Stimulated activated CD4-positive, alpha-beta T cell treated with anti-CD3 and anti-CD28 coated beads, Interleukin-4, amount 100 ng/mL, for 4 hours (primary cell): ENCODE measurements at regions not wholly inside any gene's neighbourhood (a gene's known extent, or its start where the extent isn't known, plus 50 kb on each side); places are given as distances from the start of the nearest gene placed in this dataset.
"Not testable (repeated sequence)": the region's sequence is repeated elsewhere in the genome, so short reads cannot be mapped to it uniquely, and the experiment has no call there.

Source experiments
- DNase-seq, 2 experiments: peaks; one replicate each; pipeline ENCODE4 v3.0.0-alpha.2; 2020

DNA sequence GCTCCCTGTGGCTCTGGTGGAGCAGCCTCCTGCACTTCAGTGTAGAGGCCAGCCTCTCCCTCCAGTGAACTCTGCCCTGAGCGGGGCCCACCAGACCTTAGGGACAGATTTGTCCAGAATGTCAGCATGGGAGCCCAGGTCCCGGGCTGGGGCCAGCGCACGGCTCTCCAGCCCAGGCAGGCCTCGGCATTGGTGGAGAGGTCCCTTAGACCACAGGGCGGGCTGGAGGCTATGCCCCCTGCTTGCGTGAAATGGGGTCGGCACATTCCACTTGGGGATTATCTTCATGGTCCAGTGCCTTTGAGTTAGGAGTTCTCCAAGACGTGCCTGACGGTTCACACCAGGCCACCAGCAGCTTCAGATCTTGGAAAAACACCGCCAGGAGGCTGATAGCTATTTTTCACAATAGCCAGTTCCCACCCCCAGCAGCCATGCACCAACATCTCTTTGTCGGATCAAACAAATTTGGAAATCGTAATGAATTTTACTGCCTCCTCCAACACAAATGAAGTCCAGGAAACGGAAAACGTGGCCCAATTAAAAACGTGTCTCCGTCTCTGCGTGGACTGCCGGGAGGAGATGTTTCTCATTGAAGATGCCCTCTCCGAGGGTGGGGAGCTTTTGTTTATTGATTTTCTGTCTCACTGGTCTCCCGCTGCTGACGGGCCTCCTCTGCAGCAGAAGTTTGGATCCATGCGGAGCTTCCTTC lies 110.0 kb upstream of the CIBAR2 start:
- DNase-seq = no peak

DNA sequence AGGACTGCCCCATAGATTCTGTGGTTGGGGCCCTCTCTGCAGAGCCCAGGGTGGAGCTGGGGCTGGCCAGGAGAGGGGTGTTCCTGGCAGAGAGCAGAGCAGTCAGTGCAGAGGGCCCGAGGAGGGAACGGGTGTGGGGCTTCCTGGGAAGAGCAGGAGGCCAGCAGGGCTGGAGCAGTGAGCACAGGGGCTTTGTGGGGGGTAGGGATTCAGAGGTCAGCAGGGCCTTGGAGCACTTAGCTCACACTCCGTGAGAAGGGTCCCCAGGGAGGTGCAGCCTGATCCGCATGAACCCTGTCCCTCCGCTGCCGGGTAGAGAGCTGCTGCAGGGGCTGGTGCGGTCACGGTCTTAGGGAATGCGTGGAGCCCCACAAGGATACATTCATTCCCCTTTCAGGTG lies 113.0 kb upstream of the CIBAR2 start:
- no peak for DNase-seq

DNA sequence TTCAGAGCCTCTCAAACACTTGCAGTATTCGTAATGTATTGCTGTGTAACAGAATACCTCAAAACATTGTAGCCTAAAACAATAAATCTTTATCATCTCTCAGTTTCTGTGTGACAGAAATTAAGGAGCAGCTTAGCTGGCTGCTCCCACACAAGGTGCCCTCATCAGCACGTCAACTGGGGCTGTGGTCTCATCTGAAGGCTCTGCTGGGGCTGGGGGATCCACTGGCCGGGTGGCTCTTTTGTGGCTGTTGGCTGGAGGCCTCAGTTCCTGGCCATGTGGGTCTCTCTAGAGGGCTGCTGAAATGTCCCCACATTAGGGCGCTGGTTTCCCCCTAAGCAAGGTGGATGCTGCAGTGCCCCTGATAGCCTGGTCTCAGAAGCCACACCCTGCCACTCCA lies 113.4 kb upstream of the CIBAR2 start:
- DNase-seq = no peak

DNA sequence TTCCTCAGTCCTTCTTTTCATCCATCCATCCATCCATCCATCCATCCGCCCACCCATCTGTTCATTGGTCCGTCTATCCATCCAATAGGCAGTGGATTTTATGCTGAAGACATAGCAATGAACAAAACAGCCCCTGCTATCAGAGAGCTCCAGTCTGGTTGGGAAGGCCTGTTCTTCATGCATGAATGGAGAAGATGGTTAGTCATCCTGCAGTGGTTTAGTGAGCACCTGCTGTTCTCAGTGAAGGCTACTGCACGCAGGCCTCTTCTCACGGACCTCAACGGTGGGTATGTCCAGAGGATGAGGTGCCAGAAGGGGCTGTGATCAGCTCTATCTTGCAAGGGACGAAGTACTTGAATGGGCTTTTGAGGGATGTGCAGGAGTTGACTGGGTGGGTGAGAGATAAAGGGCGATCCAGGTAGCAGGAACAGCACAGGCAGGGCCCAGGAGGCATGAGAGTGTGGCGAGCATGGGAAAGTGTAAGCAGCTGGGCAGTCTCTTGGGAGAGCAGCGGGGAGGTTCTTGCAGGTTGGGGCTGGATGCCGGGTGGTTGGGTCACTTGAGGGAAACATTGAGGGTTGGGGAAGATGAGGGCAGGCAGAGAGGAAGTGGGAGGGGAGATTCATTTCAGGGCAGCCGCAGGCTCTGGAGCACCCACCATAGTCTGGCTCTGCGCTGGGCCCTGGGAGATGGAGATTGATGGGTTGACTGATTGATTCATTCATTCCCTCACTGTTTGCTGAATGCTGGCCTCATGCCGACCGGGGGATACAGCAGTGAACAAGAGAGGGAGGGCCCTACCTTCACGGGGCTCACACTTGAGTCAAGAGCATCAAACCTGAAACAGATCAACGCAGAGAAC lies 115.0 kb upstream of the CIBAR2 start:
- no peak for DNase-seq

DNA sequence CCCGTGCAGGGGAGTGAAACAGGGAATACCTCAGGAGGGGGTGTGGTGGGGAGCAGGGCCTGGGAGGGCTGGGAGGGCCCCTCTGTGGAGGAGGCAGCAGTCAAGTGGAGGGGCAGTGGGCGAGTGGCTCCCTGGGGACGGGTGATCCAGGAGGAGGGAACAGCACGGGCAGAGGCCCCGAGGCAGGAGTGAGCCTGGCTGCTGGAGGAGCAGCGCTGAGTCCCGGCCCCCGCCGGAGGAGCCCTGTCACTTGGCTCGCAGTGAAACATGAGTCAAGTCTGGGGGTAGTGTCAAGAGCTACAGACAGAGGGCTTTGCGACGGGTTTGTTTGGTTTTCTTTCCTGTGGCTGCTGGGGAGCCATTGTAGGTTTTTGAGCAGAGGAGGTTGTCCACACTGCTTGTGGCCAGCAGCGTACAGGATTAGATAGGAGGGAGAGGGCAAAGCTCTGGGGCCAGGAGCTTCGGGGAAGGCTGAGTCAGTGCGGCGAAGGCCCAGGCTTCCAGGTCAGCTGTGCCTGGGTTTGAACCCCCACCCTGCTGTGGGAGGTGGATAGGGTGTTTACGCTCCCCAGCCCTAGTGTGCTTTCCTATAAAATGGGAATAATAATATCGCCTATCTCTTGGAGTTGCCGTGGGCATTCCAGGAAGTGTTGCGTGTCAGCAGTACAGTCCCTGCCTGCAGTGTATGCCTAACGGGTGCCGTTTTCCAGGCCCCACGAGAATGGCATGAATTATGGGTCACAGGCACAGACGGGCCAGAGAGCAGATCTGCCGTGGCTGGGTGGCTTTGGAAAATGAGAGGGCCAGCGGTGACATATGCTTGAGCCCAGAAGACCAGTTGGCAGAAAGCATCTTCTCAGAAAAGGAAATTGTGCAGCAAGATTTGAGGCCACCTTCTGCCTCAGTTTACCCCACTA lies 115.9 kb upstream of the CIBAR2 start:
- no peak for DNase-seq

DNA sequence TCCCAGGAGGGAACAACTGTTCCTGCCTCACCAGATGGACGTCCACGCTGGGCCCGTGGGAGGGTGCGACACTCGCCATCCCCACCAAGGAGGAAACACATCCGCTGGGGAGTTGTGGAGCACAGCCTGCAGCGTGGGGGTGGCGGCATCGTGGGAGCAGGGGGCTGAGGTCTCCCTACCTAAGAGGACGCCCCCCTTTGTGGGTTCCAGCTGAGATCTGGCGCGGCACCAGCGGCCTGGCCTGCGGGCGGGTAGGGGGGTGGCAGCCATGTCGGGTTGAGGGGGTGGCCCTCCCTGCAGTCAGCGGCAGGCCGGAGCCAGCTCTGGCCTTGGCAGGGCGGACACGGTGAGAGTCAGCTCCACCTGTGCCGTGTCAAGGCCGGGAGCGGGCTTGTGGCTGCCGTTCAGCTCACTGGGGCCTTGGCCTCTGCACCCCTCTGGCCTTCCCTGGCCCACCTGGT lies 116.7 kb upstream of the CIBAR2 start:
- no peak for DNase-seq

DNA sequence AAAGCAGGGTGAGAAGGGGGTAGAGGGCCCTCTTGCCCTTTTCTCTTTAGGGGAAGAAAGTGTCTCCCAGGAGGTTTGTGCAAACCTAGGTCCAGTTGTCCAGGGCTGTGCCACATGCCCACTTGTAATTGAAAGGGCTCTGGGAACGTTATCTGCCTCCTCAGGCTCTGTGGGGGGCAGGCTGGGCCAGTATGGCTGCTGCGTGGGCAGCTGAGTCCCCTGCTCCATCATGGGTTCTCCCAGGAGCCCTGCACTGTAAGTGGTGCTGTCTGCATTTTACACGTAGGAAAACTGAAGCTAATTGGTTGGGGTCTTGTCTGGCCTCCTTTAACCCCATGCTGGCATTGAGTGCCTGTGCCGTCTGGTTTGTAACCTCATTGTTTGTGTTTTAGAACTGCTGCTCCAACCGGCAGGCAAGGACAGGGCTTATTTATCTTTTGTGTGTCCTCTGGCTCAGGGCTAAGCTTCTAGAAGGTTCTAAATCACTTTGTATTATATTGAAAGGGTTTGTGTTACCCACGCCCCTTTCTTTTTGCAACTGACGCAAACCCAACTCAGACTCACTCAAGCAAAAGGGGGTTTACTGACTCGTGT lies 117.7 kb upstream of the CIBAR2 start:
- DNase-seq = no peak

DNA sequence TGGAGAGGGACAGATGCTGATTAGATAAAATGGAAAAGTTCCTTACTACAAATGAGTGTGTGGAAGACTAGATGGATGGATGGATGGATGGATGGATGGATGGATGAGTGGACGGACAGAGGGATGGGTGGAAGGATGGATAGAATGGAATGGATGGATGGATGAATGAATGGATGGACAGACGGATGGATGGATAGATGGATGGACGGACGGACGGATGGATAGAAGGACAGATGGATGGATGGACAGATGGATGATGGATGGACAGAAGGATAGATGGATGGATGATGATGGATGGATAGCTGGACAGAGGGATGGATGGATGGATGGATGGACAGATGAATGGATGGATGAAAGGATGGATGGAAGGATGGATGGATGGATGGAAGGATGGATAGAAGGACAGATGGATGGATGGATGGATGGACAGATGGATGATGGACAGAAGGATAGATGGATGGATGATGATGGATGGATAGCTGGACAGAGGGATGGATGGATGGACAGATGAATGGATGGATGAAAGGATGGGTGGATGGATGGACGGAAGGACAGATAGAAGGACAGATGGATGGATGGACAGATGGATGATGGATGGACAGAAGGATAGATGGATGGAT lies 118.6 kb upstream of the CIBAR2 start:
- DNase-seq = not testable (repeated sequence)

DNA sequence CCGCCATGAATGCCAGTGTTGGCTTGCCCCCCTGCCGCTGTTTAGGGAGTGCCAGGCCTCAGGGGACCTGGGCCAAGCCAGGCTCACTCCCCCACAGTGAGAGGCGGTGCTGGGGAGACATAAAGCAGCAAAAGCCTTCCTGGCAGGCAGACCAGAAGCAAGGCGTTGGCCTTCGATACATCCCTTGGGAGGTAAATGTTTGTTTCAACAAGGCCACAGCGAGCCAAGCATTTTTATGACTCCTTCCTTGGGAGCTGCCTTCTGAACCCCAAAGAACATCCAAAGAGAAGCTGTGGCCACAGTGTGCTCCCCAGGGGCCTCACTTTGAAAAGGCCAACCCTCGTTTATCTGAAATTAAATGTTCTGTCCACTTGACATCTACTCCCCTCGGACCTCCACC lies 119.7 kb upstream of the CIBAR2 start:
- DNase-seq = no peak

DNA sequence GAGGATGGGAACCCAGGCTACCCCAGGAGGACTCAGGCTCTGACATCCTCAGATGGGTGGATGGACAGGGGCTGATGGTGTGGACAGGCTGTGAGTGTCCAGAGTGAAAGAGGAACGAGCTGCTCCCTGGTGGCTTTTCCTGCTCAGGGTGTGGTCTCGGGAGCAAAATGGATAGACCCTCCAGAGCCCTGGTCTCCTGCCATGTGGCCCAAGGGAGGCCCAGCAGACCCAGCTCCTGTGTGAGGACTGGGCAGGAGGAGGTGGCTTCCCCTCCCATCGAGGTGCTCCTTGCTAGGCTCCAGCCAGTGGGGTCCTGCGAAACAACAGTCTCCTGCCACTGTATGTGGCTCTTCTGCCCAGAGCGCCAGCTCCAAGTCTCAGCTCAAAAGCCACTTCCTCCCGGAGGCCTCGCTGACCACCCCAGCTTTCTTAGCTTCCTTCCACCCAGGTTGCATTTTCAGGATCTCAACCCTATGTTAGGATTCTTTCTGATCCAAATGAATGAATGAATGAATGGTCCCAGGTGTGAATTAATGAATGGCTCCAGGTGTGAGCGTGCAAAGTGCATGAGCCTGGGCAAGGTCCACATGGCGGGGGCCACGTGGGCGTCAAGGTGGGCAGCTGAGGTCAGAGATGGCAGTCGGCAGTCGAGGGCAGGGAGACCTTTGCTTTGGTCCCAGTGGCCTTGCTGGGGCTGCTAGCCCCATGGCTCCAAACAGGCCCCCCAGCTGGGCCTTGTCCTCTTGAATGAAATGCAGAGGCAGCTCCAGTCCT lies 120.3 kb upstream of the CIBAR2 start:
- no peak for DNase-seq

DNA sequence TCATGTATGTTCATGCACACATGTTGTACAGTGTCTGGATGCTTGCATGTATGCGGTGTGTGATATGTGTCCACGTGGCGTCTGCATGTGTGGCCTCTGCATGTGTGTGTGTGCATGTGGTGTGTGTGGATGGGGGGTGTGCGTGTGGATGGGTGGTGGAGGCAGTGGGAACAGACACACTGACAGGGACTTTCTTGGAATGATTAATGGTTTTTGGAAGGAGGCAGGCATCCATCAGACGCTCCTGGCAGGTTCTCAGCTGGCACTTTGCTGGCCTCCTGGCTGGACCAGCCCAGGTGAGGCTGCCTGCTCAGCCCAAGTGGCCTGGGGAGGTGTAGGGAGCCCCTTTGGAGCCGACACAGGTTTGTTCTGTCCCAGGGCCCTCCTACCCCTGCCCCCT lies 121.2 kb upstream of the CIBAR2 start:
- DNase-seq = no peak

DNA sequence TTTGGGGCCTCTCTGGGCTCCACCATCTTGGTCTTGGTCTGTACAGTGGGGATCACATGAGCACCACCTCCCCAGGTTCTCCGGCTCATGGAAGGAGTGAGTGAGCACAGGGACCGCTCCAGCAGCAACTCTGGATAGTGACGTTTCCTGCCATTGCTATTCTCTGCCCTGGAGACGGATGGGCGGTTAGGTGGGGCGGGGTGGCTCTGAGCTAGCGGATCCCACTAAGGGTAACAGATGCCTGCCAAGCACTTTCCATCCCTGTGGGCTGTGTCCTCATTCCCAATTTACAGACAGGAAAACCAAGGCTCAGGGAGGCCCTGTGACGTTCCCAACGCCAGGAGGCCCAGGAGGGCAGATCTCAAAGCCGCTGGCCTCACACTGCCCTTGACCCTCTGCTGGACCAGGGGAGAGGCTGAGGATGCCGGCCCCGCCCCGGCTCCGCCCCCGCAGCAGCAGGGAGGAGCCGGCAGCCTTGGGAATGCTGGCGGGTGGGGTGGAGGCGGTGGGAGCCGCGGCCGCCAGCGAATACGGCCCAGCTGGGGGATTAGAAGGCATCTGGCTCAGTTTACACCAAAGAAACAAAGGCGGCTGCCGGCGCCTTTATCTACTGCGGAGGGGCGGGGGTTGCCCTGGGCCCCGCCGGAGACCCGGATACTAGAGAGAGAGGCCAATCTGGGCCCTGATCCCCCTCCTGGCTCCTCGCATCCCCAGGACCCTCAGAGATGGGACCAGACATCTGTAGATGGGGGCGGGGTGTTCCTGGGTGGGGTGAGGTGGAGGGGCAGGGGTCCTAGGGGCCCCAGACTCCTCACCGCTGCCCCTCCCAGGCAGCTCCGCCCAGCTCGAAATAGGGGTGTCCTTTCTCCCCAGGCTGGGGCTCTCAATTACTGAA lies 122.3 kb upstream of the CIBAR2 start:
- no peak for DNase-seq

DNA sequence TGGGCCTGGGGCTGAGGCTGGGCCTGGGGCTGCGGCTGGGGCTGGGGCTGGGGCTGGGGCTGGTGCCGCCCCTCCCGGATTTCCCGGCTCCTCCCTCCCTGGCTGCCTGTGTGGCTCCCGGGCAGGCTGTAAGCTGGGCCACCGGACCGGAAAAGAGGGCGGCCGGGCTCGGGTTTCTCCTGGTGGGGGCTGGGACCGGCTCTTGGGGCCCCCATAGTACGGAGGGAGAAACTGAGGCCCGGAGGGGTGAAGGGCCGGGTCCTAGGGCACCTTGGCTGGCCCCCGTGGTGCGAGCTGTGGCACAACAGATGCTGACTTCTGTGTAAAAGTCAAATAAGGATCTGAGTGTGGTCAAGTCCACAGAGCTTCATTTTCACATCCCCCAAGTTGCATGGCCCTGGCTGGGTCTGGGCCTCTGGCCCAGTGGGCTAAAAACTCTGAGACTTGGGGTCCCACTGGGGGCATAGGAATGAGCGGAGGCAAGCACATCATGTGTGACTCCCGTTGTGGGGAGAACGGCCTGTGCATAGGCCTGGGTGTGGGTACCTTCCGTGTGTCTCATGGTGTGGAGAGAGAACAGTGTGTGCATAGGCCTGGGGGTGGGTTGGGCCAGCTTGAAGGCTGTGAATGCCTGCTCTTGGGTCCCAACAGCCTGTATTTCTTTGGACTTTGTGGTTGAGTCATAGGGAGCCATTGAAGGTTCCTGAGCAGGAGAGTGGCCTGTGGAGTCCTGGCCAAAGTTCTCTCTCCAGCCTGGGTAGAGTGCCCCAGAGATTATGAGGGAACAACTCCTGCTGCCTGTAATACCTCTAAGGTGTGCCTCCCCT lies 123.9 kb upstream of the CIBAR2 start:
- DNase-seq = no peak

DNA sequence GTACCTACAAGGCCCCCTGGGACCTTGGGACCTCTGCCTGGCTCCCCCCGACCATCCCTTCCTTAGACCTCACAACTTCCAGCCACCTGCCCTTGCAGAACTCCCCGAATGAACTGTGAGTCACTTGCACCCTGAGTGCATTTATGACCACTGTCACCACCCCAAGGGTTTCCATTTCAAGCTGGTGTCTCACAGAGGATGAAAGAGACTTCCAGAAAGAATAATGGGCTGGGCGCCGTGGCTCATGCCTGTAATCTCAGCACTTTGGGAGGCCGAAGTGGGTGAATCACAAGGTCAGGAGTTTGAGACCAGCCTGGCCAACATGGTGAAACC lies 124.5 kb upstream of the CIBAR2 start:
- DNase-seq = no peak

DNA sequence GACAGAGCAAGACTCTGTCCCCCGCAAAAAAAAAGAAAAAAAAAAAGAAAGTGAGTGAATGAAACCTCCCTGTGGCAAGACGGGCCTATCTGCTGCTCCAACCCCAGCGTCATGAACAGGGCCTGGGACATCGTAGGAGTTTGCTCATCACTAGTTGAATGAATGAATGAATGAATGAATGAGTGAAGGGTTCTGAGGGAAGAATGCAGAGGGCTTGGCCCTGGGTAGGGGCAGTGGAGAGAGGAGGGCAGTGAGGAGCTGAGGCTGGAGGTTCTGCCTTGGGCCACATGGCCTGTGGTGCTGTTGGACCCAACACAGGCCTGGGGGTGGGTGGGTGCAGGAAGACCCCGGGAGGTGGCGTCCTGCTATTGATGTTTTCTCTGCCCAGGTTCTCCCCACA lies 125.5 kb upstream of the CIBAR2 start:
- DNase-seq = no peak

DNA sequence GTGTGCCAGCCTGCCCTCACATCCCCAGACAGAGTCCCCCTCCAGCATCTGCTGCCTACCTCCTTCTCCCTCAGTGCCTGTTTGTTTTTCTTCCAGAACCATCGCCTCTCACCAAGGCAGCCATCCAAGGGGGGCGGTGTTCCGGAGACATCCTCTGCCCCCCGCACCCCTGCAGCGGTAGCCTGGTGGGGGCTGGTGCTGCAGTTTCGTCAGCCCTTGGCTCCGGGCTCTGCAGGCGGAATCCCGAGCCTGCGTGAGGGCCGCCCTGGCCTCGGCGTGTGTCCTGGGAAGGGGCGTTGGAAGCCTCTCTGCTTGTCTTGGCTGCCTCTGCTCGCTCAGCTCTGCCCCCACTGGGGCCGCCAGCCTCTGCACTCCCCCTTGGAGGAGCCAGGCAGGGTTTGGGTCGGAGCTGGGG lies 126.0 kb upstream of the CIBAR2 start:
- DNase-seq = no peak

DNA sequence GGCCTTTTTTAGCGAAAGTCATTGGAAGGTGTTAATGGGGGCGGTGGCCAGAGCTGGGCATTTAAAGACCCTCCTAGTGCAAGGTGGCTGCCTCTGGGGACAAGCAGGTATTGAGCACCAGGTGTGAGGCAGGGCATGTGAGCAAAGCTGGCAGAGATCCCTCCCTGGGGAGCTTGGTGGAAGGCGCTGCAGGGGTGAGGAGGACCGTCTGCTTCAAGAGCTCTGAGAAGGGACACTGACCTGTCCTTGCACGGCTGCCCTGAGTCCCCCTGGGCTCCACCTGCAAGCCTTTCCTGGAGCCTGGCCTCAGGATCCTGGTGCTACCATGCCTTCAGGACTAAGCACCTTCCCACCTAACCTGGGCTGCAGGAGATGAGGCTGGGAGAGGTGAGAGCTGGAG lies 127.0 kb upstream of the CIBAR2 start:
- DNase-seq = no peak

DNA sequence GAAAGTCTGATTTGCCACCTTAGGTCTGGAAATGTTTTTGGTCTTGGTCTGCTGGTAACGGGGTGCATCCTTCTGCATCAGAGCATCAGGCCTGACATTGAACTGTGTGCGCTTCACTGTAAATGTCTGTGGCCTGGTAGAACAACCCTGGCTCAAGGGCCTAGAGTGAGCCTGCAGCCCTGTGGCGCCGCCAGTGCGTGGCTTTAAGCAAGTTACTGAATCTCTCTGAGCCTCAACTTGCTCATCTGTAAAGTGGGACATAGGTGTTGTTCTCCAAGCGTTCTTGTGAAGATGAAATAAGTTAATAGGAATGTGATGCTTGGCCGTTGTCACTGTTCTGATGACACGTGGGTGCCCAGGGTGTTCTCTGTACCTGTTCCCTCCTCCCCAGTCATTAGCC lies 127.6 kb upstream of the CIBAR2 start:
- DNase-seq = no peak
